Transverse colon (tissue), 4 donors: ENCODE measurements at regions not wholly inside any gene's neighbourhood (a gene's known extent, or its start where the extent isn't known, plus 50 kb on each side); places are given as distances from the start of the nearest gene placed in this dataset.

Experiments used
- DNase-seq: peaks from one replicate; pipeline ENCODE4 v3.0.0-alpha.2; 2019
- H3K27ac ChIP-seq, 4 donors: fragments of 200-600 bp; sonication (generic); 2 replicates each; pipeline ENCODE4 v1.5.1; 2016 to 2018; ENCODE audit warnings: inconsistent platforms in 4 of 4
- H3K27me3 ChIP-seq: fragments of 200-600 bp; sonication (generic); 2 replicates; pipeline ENCODE4 v1.5.1; 2017; ENCODE audit warnings: inconsistent platforms
- H3K36me3 ChIP-seq, 4 donors: fragments of 200-600 bp; sonication (generic); 2 replicates each; pipeline ENCODE4 v1.5.1; 2017 to 2019; ENCODE audit warnings: inconsistent platforms in 4 of 4
- H3K4me1 ChIP-seq, 4 donors: fragments of 200-600 bp; sonication (generic); 2 replicates each; pipeline ENCODE4 v1.5.1; 2017 to 2020; ENCODE audit warnings: inconsistent platforms in 4 of 4
- H3K4me3 ChIP-seq, 4 donors: fragments of 200-600 bp; sonication (generic); 1 replicate in 1 of 4; 2 replicates in 3 of 4; pipeline versions ENCODE4 v1.5.1 to v1.6.1; 2017 to 2019; ENCODE audit warnings: inconsistent platforms in 4 of 4
- H3K9me3 ChIP-seq, 2 donors: fragments of 200-600 bp; sonication (generic); 2 replicates each; pipeline ENCODE4 v1.5.1; 2017 to 2019; ENCODE audit warnings: inconsistent platforms in 2 of 2
- EP300 ChIP-seq: sonication (generic); formaldehyde crosslinking; IDR thresholded peaks from one replicate; pipeline ENCODE4 v1.6.1; 2017; ENCODE audit warnings: antibody characterized with exemption, low read depth
- POLR2A ChIP-seq: fragments of 450-650 bp; IDR thresholded peaks from one replicate; pipeline ENCODE4 v1.6.1; 2016; ENCODE audit warnings: antibody characterized with exemption, mild to moderate bottlenecking, moderate library complexity
- POLR2AphosphoS5 ChIP-seq, 3 donors: sonication (generic); formaldehyde crosslinking; IDR thresholded peaks; one replicate each; pipeline ENCODE4 v1.6.1; 2016; ENCODE audit warnings: antibody characterized with exemption in 3 of 3
- WGBS, 2 donors: methylation state at CpG; one replicate each; pipeline ENCODE4 v1.1.5; 2018; ENCODE audit warnings: low coverage in 1 of 2; 5-methylcytosine and 5-hydroxymethylcytosine counted together
- in situ Hi-C, 4 donors: fragments of 200-750 bp; cut with MboI; loops; one replicate each; pipeline versions ENCODE4 v1.15.0 to v1.15.1; 2017; ENCODE audit warnings: low sequenced_read_pairs in 3 of 4, low pct_ligation_motif_present in 1 of 4, low pct_unique_long_range_greater_than_20kb in 1 of 4
- intact Hi-C: fragments of 100-400 bp; cut with DNase I; formaldehyde crosslinking; loops from one replicate; pipeline ENCODE4 v1.15.1; 2023; ENCODE audit warnings: low total_unique reads
- TF ChIP-seq, protein P1 (sequence below), 5 experiments: fragments of 200-600 bp in 3 of 5; fragments of 450-650 bp in 2 of 5; sonication (generic) in 3 of 5; IDR thresholded peaks; 1 replicate in 2 of 5; 2 replicates in 3 of 5; pipeline ENCODE4 v1.5.1; 2016 to 2017; ENCODE audit warnings: antibody characterized with exemption in 5 of 5, inconsistent platforms in 3 of 5, mild to moderate bottlenecking in 2 of 5, moderate library complexity in 1 of 5

- Histone ChIP-seq H3K4me3 (no peak overlapping the region), H3K4me1 (no peaks in the 10 kb centered on the region), H3K27ac (no peak overlapping the region), H3K27me3 (no peaks in the 10 kb centered on the region), H3K36me3 (no peaks in the 10 kb centered on the region), H3K9me3 (no peaks in the 10 kb centered on the region)
- DNase-seq: no peak
- intact Hi-C loops (no loop called here), in situ Hi-C loops (no loop called here)
- WGBS, 2 donors: 81% methylated on average over 3 of the region's 3 CpGs; no CpG with 5 or more reads in 1 of the 2 donors
- TF ChIP-seq, protein P1, sequence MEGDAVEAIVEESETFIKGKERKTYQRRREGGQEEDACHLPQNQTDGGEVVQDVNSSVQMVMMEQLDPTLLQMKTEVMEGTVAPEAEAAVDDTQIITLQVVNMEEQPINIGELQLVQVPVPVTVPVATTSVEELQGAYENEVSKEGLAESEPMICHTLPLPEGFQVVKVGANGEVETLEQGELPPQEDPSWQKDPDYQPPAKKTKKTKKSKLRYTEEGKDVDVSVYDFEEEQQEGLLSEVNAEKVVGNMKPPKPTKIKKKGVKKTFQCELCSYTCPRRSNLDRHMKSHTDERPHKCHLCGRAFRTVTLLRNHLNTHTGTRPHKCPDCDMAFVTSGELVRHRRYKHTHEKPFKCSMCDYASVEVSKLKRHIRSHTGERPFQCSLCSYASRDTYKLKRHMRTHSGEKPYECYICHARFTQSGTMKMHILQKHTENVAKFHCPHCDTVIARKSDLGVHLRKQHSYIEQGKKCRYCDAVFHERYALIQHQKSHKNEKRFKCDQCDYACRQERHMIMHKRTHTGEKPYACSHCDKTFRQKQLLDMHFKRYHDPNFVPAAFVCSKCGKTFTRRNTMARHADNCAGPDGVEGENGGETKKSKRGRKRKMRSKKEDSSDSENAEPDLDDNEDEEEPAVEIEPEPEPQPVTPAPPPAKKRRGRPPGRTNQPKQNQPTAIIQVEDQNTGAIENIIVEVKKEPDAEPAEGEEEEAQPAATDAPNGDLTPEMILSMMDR (IDR thresholded peaks at IDR 0.05): no peak
- TF ChIP-seq EP300 (no peak), POLR2AphosphoS5 (IDR thresholded peaks at IDR 0.05) (no peak), POLR2A (no peak)
Observed at GRCh38 chr3:168275662-168276061, 179.9 kb upstream of the GOLIM4 start.

- no peaks in the 10 kb centered on the region for H3K9me3 ChIP-seq
- no peak overlapping the region for H3K27ac ChIP-seq
- no peak for DNase-seq
- H3K27me3 ChIP-seq: no peaks in the 10 kb centered on the region
- no peaks in the 10 kb centered on the region for H3K36me3 ChIP-seq
- in situ Hi-C loops (no loop called here), intact Hi-C loops (no loop called here)
- TF ChIP-seq POLR2A (no peak), EP300 (no peak), POLR2AphosphoS5 (IDR thresholded peaks at IDR 0.05) (no peak)
- TF ChIP-seq, protein P1 (IDR thresholded peaks at IDR 0.05): no peak
- H3K4me3 ChIP-seq: no peak overlapping the region
- WGBS, 2 donors: 63 to 94% methylated on average over 2 of the region's 2 CpGs
- H3K4me1 ChIP-seq: no peaks in the 10 kb centered on the region
Observed at GRCh38 chr3:168273917-168274316, 178.2 kb upstream of the GOLIM4 start.

GRCh38 chr3:168273036-168273435 is 177.3 kb upstream of the GOLIM4 start:
- intact Hi-C loops (no loop called here), in situ Hi-C loops (no loop called here)
- no peaks in the 10 kb centered on the region for H3K27me3 ChIP-seq
- 89 to 100% methylated on average over 2 of the region's 2 CpGs for WGBS, 2 donors
- DNase-seq: no peak
- H3K36me3 ChIP-seq: no peaks in the 10 kb centered on the region
- TF ChIP-seq, protein P1 (IDR thresholded peaks at IDR 0.05): no peak
- no peak for TF ChIP-seq POLR2AphosphoS5 (IDR thresholded peaks at IDR 0.05)
- TF ChIP-seq EP300: no peak
- TF ChIP-seq POLR2A: no peak
- no peaks in the 10 kb centered on the region for H3K4me1 ChIP-seq
- H3K4me3 ChIP-seq: no peak overlapping the region
- no peak overlapping the region for H3K27ac ChIP-seq
- H3K9me3 ChIP-seq: no peaks in the 10 kb centered on the region

DNA sequence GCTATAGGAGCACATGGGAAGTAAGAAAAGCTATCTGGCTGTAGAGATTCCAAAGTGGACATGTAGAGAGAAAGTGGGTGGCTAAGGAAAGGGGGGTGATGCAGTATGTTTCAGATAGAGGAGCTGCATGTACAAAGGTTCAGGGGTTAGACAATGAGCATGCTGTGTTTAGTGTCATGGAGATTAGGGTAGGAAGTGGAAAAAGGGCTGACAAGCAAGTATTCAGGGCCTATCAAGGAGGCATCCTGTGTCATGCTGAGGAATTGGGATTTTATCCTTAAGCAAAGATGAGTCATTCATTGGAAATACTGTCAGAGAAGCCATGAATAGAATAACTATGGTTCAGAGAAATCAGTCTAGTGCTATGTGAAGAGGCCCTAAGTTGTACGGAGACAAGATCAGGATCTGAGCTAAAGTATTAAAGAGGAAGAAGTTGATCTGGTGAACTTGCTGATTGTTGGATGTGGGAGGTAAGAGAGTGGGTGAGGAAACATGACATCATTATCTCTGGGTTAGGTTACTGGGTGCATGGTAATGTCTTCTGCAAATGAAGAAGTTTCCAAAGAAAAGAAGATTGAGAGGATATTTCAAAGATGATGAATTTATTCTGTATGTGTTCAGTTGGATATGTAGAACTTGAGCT is 176.7 kb upstream of the GOLIM4 start:
- Histone ChIP-seq H3K4me1 (no peaks in the 10 kb centered on the region), H3K36me3 (no peaks in the 10 kb centered on the region), H3K4me3 (no peak overlapping the region), H3K9me3 (no peaks in the 10 kb centered on the region), H3K27me3 (no peaks in the 10 kb centered on the region), H3K27ac (no peak overlapping the region)
- TF ChIP-seq POLR2AphosphoS5 (IDR thresholded peaks at IDR 0.05) (no peak), POLR2A (no peak), EP300 (no peak)
- TF ChIP-seq, protein P1 (IDR thresholded peaks at IDR 0.05): no peak
- WGBS, 2 donors: 89 to 100% methylated on average over 1 of the region's 1 CpG
- DNase-seq: no peak
- intact Hi-C loops (no loop called here), in situ Hi-C loops (no loop called here)
